K562 (cell line): ENCODE measurements at regions not wholly inside any gene's neighbourhood (a gene's known extent, or its start where the extent isn't known, plus 50 kb on each side); places are given as distances from the start of the nearest gene placed in this dataset.

Experiments used
- ATAC-seq: fragments of 200-7000 bp; cut with Tn5 transposase; 3 replicates; pipeline ENCODE4 v1.9.1; 2020; ENCODE audit warnings: moderate library complexity
- BruUV-seq: library from RNA; stranded (reverse); fragments of 400-500 nt; replicated peaks from 2 replicates; lab custom pipeline; 2021; lab: Mats Ljungman, UMichigan
- CTCF ChIA-PET: fragments of 300-600 bp; formaldehyde crosslinking; extraction: SDS; loops from one replicate; lab custom pipeline; 2021; ENCODE audit warnings: low intra/inter-chr PET ratio; lab: Yijun Ruan, JAX
- POLR2A ChIA-PET: fragments of 300-600, 350-650 bp; sonication (Branson Sonifier 250); formaldehyde crosslinking; extraction: SDS; loops from one replicate; lab custom pipeline; 2021; ENCODE audit warnings: antibody characterized with exemption, inconsistent platforms; lab: Yijun Ruan, JAX
- DNase-seq, 4 experiments: peaks; one replicate each; pipeline versions ENCODE4 v3.0.0 to v3.0.0-alpha.2; 2011 to 2018; ENCODE audit warnings: low spot score in 3 of 4, mixed read lengths in 3 of 4; ENCODE audit errors: extremely low read depth in 1 of 4
- FAIRE-seq: peaks from 2 replicates; lab custom pipeline; 2011; peaks lifted over from hg19 to GRCh38; lab: Jason Lieb, UNC
- H2AFZ ChIP-seq: 2 replicates; pipeline ENCODE4 v1.6.0; 2011; ENCODE audit warnings: low read depth, low read length, control low read depth, inconsistent platforms
- H3K27ac ChIP-seq: fragments of 200-600 bp; 3 replicates; pipeline ENCODE4 v1.8.0; 2011; ENCODE audit warnings: low read depth, mild to moderate bottlenecking, control low read depth, inconsistent platforms, low read length, moderate library complexity, mixed read lengths; ENCODE audit errors: extremely low read depth
- H3K27me3 ChIP-seq, 2 experiments: fragments of 300-600 bp in 1 of 2; 2 replicates in 1 of 2; 3 replicates in 1 of 2; pipeline versions ENCODE4 v1.6.0 to v1.8.0; 2011; ENCODE audit warnings: inconsistent platforms in 2 of 2, low read length in 2 of 2, mild to moderate bottlenecking in 1 of 2, mixed read lengths in 1 of 2, moderate library complexity in 1 of 2; ENCODE audit not compliant: control insufficient read depth in 2 of 2, insufficient read depth in 2 of 2
- H3K36me3 ChIP-seq: fragments of 300-600 bp; 3 replicates; pipeline ENCODE4 v1.8.0; 2011; ENCODE audit warnings: mild to moderate bottlenecking, low read length, inconsistent platforms; ENCODE audit not compliant: control insufficient read depth, insufficient read depth
- H3K4me1 ChIP-seq, 2 experiments: fragments of 200-600 bp in 1 of 2; replicated peaks in 1 of 2; 2 replicates in 1 of 2; 3 replicates in 1 of 2; pipeline versions ENCODE4 v1.5.1 to v1.8.0; 2011; ENCODE audit warnings: inconsistent platforms in 2 of 2, low read length in 2 of 2, mild to moderate bottlenecking in 1 of 2, mixed read lengths in 1 of 2, moderate library complexity in 1 of 2; ENCODE audit not compliant: control insufficient read depth in 2 of 2, insufficient read depth in 2 of 2
- H3K4me2 ChIP-seq: 2 replicates; pipeline ENCODE4 v1.6.1; 2011; ENCODE audit warnings: low read length, control low read depth, inconsistent platforms, mixed read lengths; ENCODE audit not compliant: insufficient read depth
- H3K4me3 ChIP-seq: fragments of 200-600 bp; sonication (generic), shearing (Covaris generic); 2 replicates; pipeline ENCODE4 v1.5.1; 2016; ENCODE audit warnings: control low read depth, inconsistent platforms
- H3K79me2 ChIP-seq: fragments of 200-600 bp; 3 replicates; pipeline ENCODE4 v1.8.0; 2011; ENCODE audit warnings: low read length, inconsistent platforms; ENCODE audit not compliant: control insufficient read depth, insufficient read depth
- H3K9ac ChIP-seq, 2 experiments: 2 replicates each; pipeline versions ENCODE4 v1.6.0 to v1.6.1; 2011; ENCODE audit warnings: low read depth in 2 of 2, low read length in 2 of 2, control low read depth in 1 of 2, inconsistent platforms in 1 of 2, mild to moderate bottlenecking in 1 of 2, mixed read lengths in 1 of 2; ENCODE audit not compliant: insufficient read depth in 1 of 2
- H3K9me1 ChIP-seq: one replicate; pipeline ENCODE4 v1.6.0; 2011; ENCODE audit warnings: inconsistent platforms, mild to moderate bottlenecking, low read length, moderate library complexity; ENCODE audit not compliant: control insufficient read depth, insufficient read depth
- H3K9me3 ChIP-seq: replicated peaks from 2 replicates; pipeline ENCODE4 v1.5.1; 2011; ENCODE audit warnings: low read depth, low read length, inconsistent platforms; ENCODE audit not compliant: control insufficient read depth, insufficient read depth
- H4K20me1 ChIP-seq: replicated peaks from 2 replicates; pipeline ENCODE4 v1.6.1; 2011; ENCODE audit warnings: low read length, inconsistent platforms, mixed read lengths; ENCODE audit not compliant: control insufficient read depth, insufficient read depth
- CTBP1 ChIP-seq: fragments of 450-650 bp; IDR thresholded peaks from 2 replicates; pipeline ENCODE4 v1.6.1; 2016; ENCODE audit warnings: borderline replicate concordance
- FOXJ3 ChIP-seq: sonication (generic); formaldehyde crosslinking; IDR thresholded peaks from 2 replicates; pipeline ENCODE4 v1.4.0; 2020; ENCODE audit warnings: mild to moderate bottlenecking, missing genetic modification reagents
- ZBTB12 ChIP-seq: fragments of 250-450 bp; sonication (Bioruptor Pico); IDR thresholded peaks from 2 replicates; pipeline ENCODE4 v1.4.0; 2020
- ZNF518B ChIP-seq: fragments of 250-450 bp; sonication (Bioruptor Pico); IDR thresholded peaks from 2 replicates; pipeline ENCODE4 v1.5.0; 2021; ENCODE audit warnings: mild to moderate bottlenecking, moderate library complexity
- WGBS: fragments of 100-300 bp; shearing (Covaris generic); methylation state at CpG from one replicate; pipeline ENCODE4 v1.1.6; 2016; ENCODE audit warnings: low coverage, mixed read lengths; ENCODE audit not compliant: insufficient coverage; ENCODE audit errors: missing lambda C conversion rate; 5-methylcytosine and 5-hydroxymethylcytosine counted together
- in situ Hi-C: fragments of 300-500 bp; cut with MboI; formaldehyde crosslinking; loops from 4 replicates; pipeline ENCODE4 v1.15.0; 2018; ENCODE audit warnings: inconsistent platforms, mixed read lengths
- intact Hi-C: fragments of 100-400 bp; cut with micrococcal nuclease; formaldehyde crosslinking; loops from 2 replicates; pipeline ENCODE4 v1.14.2; 2022
- TF ChIP-seq, protein P1 (sequence below), 3 experiments: IDR thresholded peaks in 2 of 3; conservative IDR thresholded peaks in 1 of 3; 2 replicates each; pipeline ENCODE4 v1.5.1; 2011 to 2012; ENCODE audit warnings: low read length in 3 of 3, mild to moderate bottlenecking in 3 of 3, control low read depth in 2 of 3, improper control_type of control experiment in 1 of 3, inconsistent platforms in 1 of 3, low read depth in 1 of 3, mixed read lengths in 1 of 3, moderate library complexity in 1 of 3; ENCODE audit not compliant: insufficient read depth in 2 of 3

- no peak for FAIRE-seq
- ATAC-seq, result peak; percentile 18; the same call in 2 of the 3 replicates
- Histone ChIP-seq H3K4me1 (peaks cover 7 to 18% of the 10 kb centered on the region in 2 experiments; a peak in 4 of 5 replicates), H3K27ac (no peak overlapping the region), H4K20me1 (no peaks in the 10 kb centered on the region; the same call in 1 of the 2 replicates), H3K9ac (no peak overlapping the region), H3K9me3 (no peaks in the 10 kb centered on the region), H3K4me2 (no peak overlapping the region), H2AFZ (no peak overlapping the region), H3K79me2 (no peaks in the 10 kb centered on the region), H3K4me3 (no peak overlapping the region), H3K9me1 (no peaks in the 10 kb centered on the region), H3K36me3 (no peaks in the 10 kb centered on the region), H3K27me3 (peaks cover 30 to 44% of the 10 kb centered on the region in 2 experiments; a peak in 4 of 5 replicates)
- intact Hi-C loops, result loop anchor here (5.0 kb wide), 1 partner anchor 69 kb away; the partner anchor contains the start of gene BAK1
- TF ChIP-seq, protein P1, sequence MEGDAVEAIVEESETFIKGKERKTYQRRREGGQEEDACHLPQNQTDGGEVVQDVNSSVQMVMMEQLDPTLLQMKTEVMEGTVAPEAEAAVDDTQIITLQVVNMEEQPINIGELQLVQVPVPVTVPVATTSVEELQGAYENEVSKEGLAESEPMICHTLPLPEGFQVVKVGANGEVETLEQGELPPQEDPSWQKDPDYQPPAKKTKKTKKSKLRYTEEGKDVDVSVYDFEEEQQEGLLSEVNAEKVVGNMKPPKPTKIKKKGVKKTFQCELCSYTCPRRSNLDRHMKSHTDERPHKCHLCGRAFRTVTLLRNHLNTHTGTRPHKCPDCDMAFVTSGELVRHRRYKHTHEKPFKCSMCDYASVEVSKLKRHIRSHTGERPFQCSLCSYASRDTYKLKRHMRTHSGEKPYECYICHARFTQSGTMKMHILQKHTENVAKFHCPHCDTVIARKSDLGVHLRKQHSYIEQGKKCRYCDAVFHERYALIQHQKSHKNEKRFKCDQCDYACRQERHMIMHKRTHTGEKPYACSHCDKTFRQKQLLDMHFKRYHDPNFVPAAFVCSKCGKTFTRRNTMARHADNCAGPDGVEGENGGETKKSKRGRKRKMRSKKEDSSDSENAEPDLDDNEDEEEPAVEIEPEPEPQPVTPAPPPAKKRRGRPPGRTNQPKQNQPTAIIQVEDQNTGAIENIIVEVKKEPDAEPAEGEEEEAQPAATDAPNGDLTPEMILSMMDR (IDR thresholded peaks at IDR 0.05 in 2 of 3, conservative IDR thresholded peaks at IDR 0.05 in 1 of 3; ENCODE audit: insufficient read depth in 2 of 3, low read depth in 1 of 3, low read length in 3 of 3), result 0 out of 6 replicates have a peak, but pooled peaks of 1 of the 3 experiments have one; percentile 11
- TF ChIP-seq ZBTB12 (CRISPR knock-in tag), result no peak
- TF ChIP-seq ZNF518B (CRISPR knock-in tag), result no peak
- no peak for TF ChIP-seq FOXJ3 (CRISPR knock-in tag)
- TF ChIP-seq CTBP1, result no peak
- 0% methylated on average over 1 of the region's 1 CpG for WGBS
- CTCF ChIA-PET, result no interaction called here
- POLR2A ChIA-PET, result interaction anchor here (1.0 to 1.5 kb wide), 2 partner anchors 8 to 15 kb away, joined by 3 to 5 read pairs; no protein-coding TSS in a partner anchor
- no peak for DNase-seq
- BruUV-seq, result no TSS peak
- in situ Hi-C loops, result no loop called here
Measured at GRCh38 chr6:33513213-33513612, 58.8 kb downstream of the ZBTB9 start.
